MM.1S (cell line): ENCODE measurements at regions not wholly inside any gene's neighbourhood (a gene's known extent, or its start where the extent isn't known, plus 50 kb on each side); places are given as distances from the start of the nearest gene placed in this dataset.
"Not testable (repeated sequence)": the region's sequence is repeated elsewhere in the genome, so short reads cannot be mapped to it uniquely, and the experiment has no call there.

Experiments used
- DNase-seq: peaks from one replicate; pipeline ENCODE4 v3.0.0-alpha.2; 2015
- H2AFZ ChIP-seq: fragments of 300-600 bp; sonication (generic); 2 replicates; pipeline ENCODE4 v1.6.0; 2016; ENCODE audit warnings: antibody characterized with exemption, low read length
- H3F3A ChIP-seq: fragments of 300-600 bp; sonication (generic); 2 replicates; pipeline ENCODE4 v1.6.1; 2016; ENCODE audit warnings: mild to moderate bottlenecking, antibody characterized with exemption, low read length, moderate library complexity, mixed read lengths; ENCODE audit not compliant: insufficient read depth
- H3K27ac ChIP-seq: fragments of 300-600 bp; sonication (generic); 2 replicates; pipeline ENCODE4 v1.5.1; 2016; ENCODE audit warnings: mild to moderate bottlenecking, low read length
- H3K27me3 ChIP-seq: fragments of 300-600 bp; sonication (generic); replicated peaks from 2 replicates; pipeline ENCODE4 v1.6.0; 2016; ENCODE audit warnings: low read length; ENCODE audit not compliant: insufficient read depth
- H3K36me3 ChIP-seq: fragments of 300-600 bp; sonication (generic); replicated peaks from 2 replicates; pipeline ENCODE4 v1.6.1; 2016; ENCODE audit warnings: mild to moderate bottlenecking, low read length, mixed read lengths; ENCODE audit not compliant: insufficient read depth
- H3K4me1 ChIP-seq: fragments of 300-600 bp; sonication (generic); 2 replicates; pipeline ENCODE4 v1.6.1; 2016; ENCODE audit warnings: low read length, mixed read lengths
- H3K4me2 ChIP-seq: fragments of 300-600 bp; sonication (generic); 2 replicates; pipeline ENCODE4 v1.6.0; 2016; ENCODE audit warnings: low read depth, low read length
- H3K4me3 ChIP-seq: fragments of 300-600 bp; sonication (generic); 2 replicates; pipeline ENCODE4 v1.5.1; 2016; ENCODE audit warnings: low read length, mixed read lengths
- H3K79me2 ChIP-seq: fragments of 300-600 bp; sonication (generic); 2 replicates; pipeline ENCODE4 v1.6.1; 2016; ENCODE audit warnings: mixed run types, low read length, mixed read lengths
- H3K9ac ChIP-seq: fragments of 300-600 bp; sonication (generic); 2 replicates; pipeline ENCODE4 v1.6.1; 2016; ENCODE audit warnings: low read length, mixed read lengths
- H3K9me2 ChIP-seq: fragments of 300-600 bp; sonication (generic); replicated peaks from 2 replicates; pipeline ENCODE4 v1.6.1; 2016; ENCODE audit warnings: mild to moderate bottlenecking, low read length, mixed read lengths; ENCODE audit not compliant: insufficient read depth
- H3K9me3 ChIP-seq: fragments of 300-600 bp; sonication (generic); replicated peaks from 2 replicates; pipeline ENCODE4 v1.6.1; 2016; ENCODE audit warnings: mild to moderate bottlenecking, low read length, mixed read lengths; ENCODE audit not compliant: insufficient read depth
- H4K20me1 ChIP-seq: fragments of 300-600 bp; sonication (generic); 2 replicates; pipeline ENCODE4 v1.6.1; 2016; ENCODE audit warnings: mild to moderate bottlenecking, low read length, moderate library complexity, mixed read lengths; ENCODE audit not compliant: insufficient read depth
- CTCF ChIP-seq: fragments of 300-600 bp; sonication (generic); IDR thresholded peaks from 2 replicates; pipeline ENCODE4 v1.5.1; 2016; ENCODE audit warnings: antibody characterized with exemption, low read length, mixed read lengths
- EZH2 ChIP-seq: fragments of 300-600 bp; sonication (generic); optimal IDR thresholded peaks from 2 replicates; pipeline ENCODE3; 2017; ENCODE audit warnings: low read depth, mild to moderate bottlenecking, antibody characterized with exemption, low read length, mixed read lengths
- EZH2phosphoT487 ChIP-seq: fragments of 300-600 bp; sonication (generic); IDR thresholded peaks from 2 replicates; pipeline ENCODE4 v1.6.1; 2018; ENCODE audit warnings: antibody characterized with exemption, low read length

GRCh38 chr15:92800013-92800412, 100.1 kb upstream of the CHD2 start:
- Histone ChIP-seq H3K4me1 (peaks cover 15% of the 10 kb centered on the region), H3K27ac (no peak overlapping the region), H4K20me1 (no peaks in the 10 kb centered on the region)

GRCh38 chr15:92800416-92801055, 99.6 kb upstream of the CHD2 start:
- H3K9me2 ChIP-seq, H3K4me2 ChIP-seq, H3K27me3 ChIP-seq, DNase-seq, H3K27ac ChIP-seq, H3K79me2 ChIP-seq, H3K9me3 ChIP-seq, H4K20me1 ChIP-seq, H2AFZ ChIP-seq, H3K9ac ChIP-seq, H3K4me3 ChIP-seq, H3K36me3 ChIP-seq: not testable (repeated sequence)
- H3F3A ChIP-seq = peaks cover 14% of the 10 kb centered on the region
- peaks cover 15% of the 10 kb centered on the region for H3K4me1 ChIP-seq

More at GRCh38 chr15:92800013-92800412, 100.1 kb upstream of the CHD2 start:
- Histone ChIP-seq H3K27me3 (no peaks in the 10 kb centered on the region), H3F3A (peaks cover 14% of the 10 kb centered on the region), H3K4me3 (no peak overlapping the region), H3K9me2 (no peaks in the 10 kb centered on the region), H3K4me2 (no peak overlapping the region), H3K9ac (no peak overlapping the region), H3K79me2 (no peaks in the 10 kb centered on the region), H3K36me3 (no peaks in the 10 kb centered on the region), H3K9me3 (no peaks in the 10 kb centered on the region), H2AFZ (no peak overlapping the region)
- no peak for DNase-seq
- no peak for TF ChIP-seq EZH2
- no peak for TF ChIP-seq EZH2phosphoT487
- TF ChIP-seq CTCF = no peak

GRCh38 chr15:92801056-92801773, 98.9 kb upstream of the CHD2 start:
- not testable (repeated sequence) for H3K4me3 ChIP-seq, H2AFZ ChIP-seq, H3K79me2 ChIP-seq, H3K27ac ChIP-seq, H3K4me2 ChIP-seq, DNase-seq, H3K9ac ChIP-seq, H3K9me2 ChIP-seq, H3K9me3 ChIP-seq, H4K20me1 ChIP-seq, H3K27me3 ChIP-seq, H3K36me3 ChIP-seq
- Histone ChIP-seq H3K4me1 (peaks cover 15% of the 10 kb centered on the region), H3F3A (peaks cover 14% of the 10 kb centered on the region)

GRCh38 chr15:92801774-92802464, 98.2 kb upstream of the CHD2 start:
- Histone ChIP-seq H3K4me2 (no peak overlapping the region), H3K27ac (no peak overlapping the region), H3K9me3 (no peaks in the 10 kb centered on the region), H2AFZ (no peak overlapping the region), H3K9me2 (no peaks in the 10 kb centered on the region), H3K79me2 (no peaks in the 10 kb centered on the region), H4K20me1 (no peaks in the 10 kb centered on the region), H3K4me1 (peaks cover 15% of the 10 kb centered on the region), H3K9ac (no peak overlapping the region), H3K36me3 (no peaks in the 10 kb centered on the region), H3F3A (peaks cover 14% of the 10 kb centered on the region), H3K27me3 (no peaks in the 10 kb centered on the region), H3K4me3 (no peak overlapping the region)
- DNase-seq = no peak
- TF ChIP-seq EZH2 = no peak
- TF ChIP-seq EZH2phosphoT487 = no peak
- TF ChIP-seq CTCF = no peak
